T-cell (primary cell): ENCODE measurements at regions not wholly inside any gene's neighbourhood (a gene's known extent, or its start where the extent isn't known, plus 50 kb on each side); places are given as distances from the start of the nearest gene placed in this dataset.

Experiments used
- ATAC-seq, 4 experiments: fragments of 200-7000 bp in 3 of 4; fragments of 150-1000 bp in 1 of 4; cut with Tn5 transposase; replicated peaks in 1 of 4; 1 replicate in 3 of 4; 2 replicates in 1 of 4; pipeline ENCODE4 v1.10.0; 2021; ENCODE audit warnings: moderate library complexity in 3 of 4, mild to moderate bottlenecking in 2 of 4, moderate number of reproducible peaks in 1 of 4
- CTCF ChIA-PET, 2 donors: fragments of 300-600 bp; sonication (Branson Sonifier 250); formaldehyde crosslinking; loops; one replicate each; lab custom pipeline; 2022; ENCODE audit warnings: antibody characterized with exemption in 2 of 2; lab: Charles Lee
- POLR2A ChIA-PET, 2 donors: fragments of 300-600 bp; sonication (Branson Sonifier 250); formaldehyde crosslinking; loops; one replicate each; lab custom pipeline; 2022; ENCODE audit warnings: antibody characterized with exemption in 2 of 2; lab: Charles Lee
- DNase-seq, 35 experiments: peaks; one replicate each; pipeline versions ENCODE4 v3.0.0 to v3.0.0-alpha.2; 2013 to 2023
- H3K27ac ChIP-seq: one replicate; pipeline ENCODE4 v1.5.1; 2013; ENCODE audit warnings: low read length
- H3K27me3 ChIP-seq, 2 experiments: replicated peaks in 1 of 2; 1 replicate in 1 of 2; 2 replicates in 1 of 2; pipeline versions ENCODE4 v1.6.1 to v1.7.0; 2013; ENCODE audit warnings: low read length in 1 of 2, mixed read lengths in 1 of 2; ENCODE audit not compliant: control insufficient read depth in 2 of 2, insufficient read depth in 2 of 2; ENCODE audit errors: extremely low read depth in 1 of 2
- H3K36me3 ChIP-seq, 2 donors: 1 replicate in 1 of 2; 2 replicates in 1 of 2; pipeline versions ENCODE4 v1.6.1 to v1.7.0; 2013; ENCODE audit warnings: low read length in 1 of 2; ENCODE audit not compliant: control insufficient read depth in 2 of 2, insufficient read depth in 1 of 2; ENCODE audit errors: extremely low read depth in 1 of 2
- H3K4me1 ChIP-seq, 2 experiments: 1 replicate in 1 of 2; 2 replicates in 1 of 2; pipeline versions ENCODE4 v1.6.1 to v1.7.0; 2013; ENCODE audit warnings: low read length in 2 of 2, mixed read lengths in 1 of 2; ENCODE audit not compliant: insufficient read depth in 2 of 2, control insufficient read depth in 1 of 2; ENCODE audit errors: extremely low read depth in 1 of 2
- H3K4me3 ChIP-seq, 2 donors: 1 replicate in 1 of 2; 2 replicates in 1 of 2; pipeline versions ENCODE4 v1.5.1 to v1.7.0; 2013; ENCODE audit warnings: mild to moderate bottlenecking in 2 of 2, low read length in 1 of 2, moderate library complexity in 1 of 2; ENCODE audit not compliant: control insufficient read depth in 1 of 2; ENCODE audit errors: extremely low read depth in 1 of 2
- H3K9me3 ChIP-seq: 2 replicates; pipeline ENCODE4 v1.7.0; 2013
- H3K27ac Mint-ChIP-seq, 2 donors: one replicate each; pipeline ENCODE4 v1.8.0; 2020 to 2021; ENCODE audit warnings: mild to moderate bottlenecking in 2 of 2, mixed read lengths in 2 of 2
- H3K27me3 Mint-ChIP-seq, 2 donors: one replicate each; pipeline ENCODE4 v1.8.0; 2021 to 2022; ENCODE audit warnings: mixed read lengths in 2 of 2
- H3K36me3 Mint-ChIP-seq: one replicate; pipeline ENCODE4 v1.8.0; 2021; ENCODE audit warnings: mixed read lengths
- H3K4me1 Mint-ChIP-seq, 3 donors: one replicate each; pipeline ENCODE4 v1.8.0; 2020 to 2022; ENCODE audit warnings: mixed read lengths in 3 of 3, mild to moderate bottlenecking in 1 of 3
- H3K4me3 Mint-ChIP-seq, 3 donors: one replicate each; pipeline ENCODE4 v1.8.0; 2020 to 2022; ENCODE audit warnings: mild to moderate bottlenecking in 3 of 3, mixed read lengths in 3 of 3, moderate library complexity in 3 of 3
- H3K9me3 Mint-ChIP-seq, 3 donors: one replicate each; pipeline ENCODE4 v1.8.0; 2020 to 2022; ENCODE audit warnings: mixed read lengths in 3 of 3
- WGBS: methylation state at CpG from one replicate; pipeline ENCODE4 v1.1.5; 2013; ENCODE audit warnings: missing lambda C conversion rate; ENCODE audit not compliant: insufficient coverage; 5-methylcytosine and 5-hydroxymethylcytosine counted together

DNA sequence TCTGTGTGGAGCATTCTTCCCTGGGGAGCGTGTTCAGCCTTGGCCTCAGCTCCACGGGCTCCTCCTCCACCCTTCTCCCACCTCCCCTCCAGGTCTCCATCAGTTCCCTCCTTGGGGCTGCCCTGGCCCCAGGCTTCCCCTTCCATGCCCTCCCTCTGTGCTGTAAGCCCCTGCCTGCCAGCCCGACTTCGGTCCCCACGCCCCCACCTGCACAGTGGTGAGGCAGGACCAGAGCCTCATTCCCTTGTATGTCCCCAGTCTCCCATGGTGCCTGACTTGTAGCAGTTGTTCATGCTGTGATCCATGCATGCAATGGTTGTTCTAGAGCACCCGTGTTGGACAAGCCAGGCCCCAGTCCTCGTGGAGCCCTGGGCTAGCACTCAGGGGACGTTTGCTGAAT, 199.4 kb downstream of the RBFOX3 start:
- POLR2A ChIA-PET, result no interaction called here

DNA sequence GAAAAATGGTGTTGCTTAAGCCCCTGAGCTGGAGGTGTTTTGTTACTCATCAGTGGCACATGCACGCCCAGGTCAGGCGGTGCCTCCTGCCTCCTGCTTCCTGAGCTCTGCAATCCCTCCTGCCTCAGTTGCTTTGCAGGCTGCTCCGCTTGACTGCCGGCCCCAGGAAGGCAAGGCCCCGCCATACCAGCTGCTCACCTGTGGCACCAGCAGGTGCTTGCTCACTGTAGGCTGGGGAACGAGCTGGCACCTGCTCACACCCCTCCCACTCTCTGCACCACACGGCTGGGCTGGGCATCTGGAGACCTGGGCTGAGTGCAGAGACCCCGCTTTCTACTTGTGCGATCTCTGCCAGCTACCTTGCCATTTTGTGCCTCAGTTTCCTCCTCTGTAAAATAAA, 200.2 kb downstream of the RBFOX3 start:
- H3K27ac ChIP-seq, result no peak overlapping the region
- H3K9me3 ChIP-seq, result no peaks in the 10 kb centered on the region
- no peak overlapping the region for H3K27ac Mint-ChIP-seq
- CTCF ChIA-PET, result no interaction called here
- H3K4me1 ChIP-seq, result no peaks in the 10 kb centered on the region
- peaks cover 22 to 43% of the 10 kb centered on the region in 2 donors for H3K27me3 Mint-ChIP-seq
- no peaks in the 10 kb centered on the region for H3K4me1 Mint-ChIP-seq
- no peaks in the 10 kb centered on the region for H3K36me3 Mint-ChIP-seq
- WGBS, result 75% methylated on average over 8 of the region's 9 CpGs
- no peak for DNase-seq
- no peak overlapping the region for H3K4me3 Mint-ChIP-seq
- no peaks in the 10 kb centered on the region for H3K9me3 Mint-ChIP-seq
- H3K27me3 ChIP-seq, result peaks cover 0 to 71% of the 10 kb centered on the region in 2 experiments
- no peaks in the 10 kb centered on the region for H3K36me3 ChIP-seq
- H3K4me3 ChIP-seq, result no peak overlapping the region
- no peak for ATAC-seq
- POLR2A ChIA-PET, result no interaction called here

More for the DNA sequence above, 199.4 kb downstream of the RBFOX3 start:
- 74% methylated on average over 8 of the region's 8 CpGs for WGBS
- H3K4me3 ChIP-seq, result no peak overlapping the region
- H3K27me3 ChIP-seq, result peaks cover 0 to 70% of the 10 kb centered on the region in 2 experiments
- CTCF ChIA-PET, result no interaction called here
- ATAC-seq (no peak), DNase-seq (no peak)
- H3K36me3 ChIP-seq, result no peaks in the 10 kb centered on the region
- no peaks in the 10 kb centered on the region for H3K9me3 Mint-ChIP-seq
- no peaks in the 10 kb centered on the region for H3K4me1 Mint-ChIP-seq
- no peaks in the 10 kb centered on the region for H3K36me3 Mint-ChIP-seq
- H3K9me3 ChIP-seq, result no peaks in the 10 kb centered on the region
- H3K27me3 Mint-ChIP-seq, result peaks cover 15 to 42% of the 10 kb centered on the region in 2 donors
- H3K4me1 ChIP-seq, result no peaks in the 10 kb centered on the region
- H3K27ac Mint-ChIP-seq, result no peak overlapping the region
- H3K4me3 Mint-ChIP-seq, result no peak overlapping the region
- H3K27ac ChIP-seq, result no peak overlapping the region

DNA sequence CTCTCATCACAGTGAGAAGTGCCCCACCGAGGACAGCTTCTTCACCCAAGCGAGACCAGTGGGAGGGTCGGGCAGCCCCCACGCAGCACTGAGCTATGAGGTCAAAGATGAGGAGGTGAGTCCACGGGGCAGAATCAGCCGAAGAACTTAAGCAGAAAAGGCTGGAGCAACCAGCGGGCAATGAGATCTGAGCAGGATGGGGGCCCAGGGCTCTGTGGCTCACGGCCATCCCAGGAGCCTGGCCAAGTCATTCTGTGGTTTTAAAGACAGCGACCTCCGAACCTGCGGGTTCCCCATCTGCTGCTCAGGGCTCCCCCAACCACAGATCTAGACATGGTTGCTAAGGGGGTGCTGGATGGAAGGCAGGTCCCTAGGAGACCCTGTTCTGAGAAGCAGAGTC, 202.6 kb downstream of the RBFOX3 start:
- no peak overlapping the region for H3K27ac Mint-ChIP-seq
- WGBS, result 51% methylated on average over 3 of the region's 11 CpGs
- H3K4me3 Mint-ChIP-seq, result no peak overlapping the region
- Histone ChIP-seq H3K36me3 (no peaks in the 10 kb centered on the region), H3K9me3 (no peaks in the 10 kb centered on the region), H3K27ac (no peak overlapping the region), H3K4me3 (no peak overlapping the region), H3K27me3 (peaks cover 0 to 68% of the 10 kb centered on the region in 2 experiments), H3K4me1 (no peaks in the 10 kb centered on the region)
- ATAC-seq (no peak), DNase-seq (no peak)
- ChIA-PET POLR2A (no interaction called here), CTCF (no interaction called here)
- no peaks in the 10 kb centered on the region for H3K4me1 Mint-ChIP-seq
- peaks cover 35 to 54% of the 10 kb centered on the region in 2 donors for H3K27me3 Mint-ChIP-seq
- H3K36me3 Mint-ChIP-seq, result no peaks in the 10 kb centered on the region
- no peaks in the 10 kb centered on the region for H3K9me3 Mint-ChIP-seq

DNA sequence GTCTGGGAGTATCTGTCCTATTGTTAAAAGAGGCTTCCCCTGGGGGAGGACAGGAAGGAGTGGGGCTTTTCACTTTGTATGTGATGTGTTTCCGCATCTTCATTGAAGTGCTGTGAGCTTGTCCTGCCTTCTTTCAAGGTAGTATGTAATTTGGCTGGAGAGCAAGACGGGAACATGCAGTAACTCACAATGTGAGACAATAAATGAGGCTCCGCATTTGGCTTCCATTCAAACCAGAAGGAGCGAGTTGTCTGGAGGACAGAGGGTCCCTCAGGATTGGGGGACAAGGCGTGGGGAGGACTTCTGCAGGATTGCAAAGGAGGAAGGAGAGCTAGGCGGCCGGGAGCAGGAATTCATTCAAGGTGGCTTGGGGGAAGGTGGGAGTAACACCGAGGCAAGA, 203.5 kb downstream of the RBFOX3 start:
- CTCF ChIA-PET, result no interaction called here
- POLR2A ChIA-PET, result no interaction called here
- peaks cover 35 to 54% of the 10 kb centered on the region in 2 donors for H3K27me3 Mint-ChIP-seq
- ATAC-seq (no peak), DNase-seq (no peak)
- Histone ChIP-seq H3K4me3 (no peak overlapping the region), H3K9me3 (no peaks in the 10 kb centered on the region), H3K4me1 (no peaks in the 10 kb centered on the region), H3K27ac (no peak overlapping the region), H3K27me3 (peaks cover 0 to 77% of the 10 kb centered on the region in 2 experiments), H3K36me3 (no peaks in the 10 kb centered on the region)
- WGBS, result 52% methylated on average over 6 of the region's 8 CpGs
- no peaks in the 10 kb centered on the region for H3K36me3 Mint-ChIP-seq
- H3K27ac Mint-ChIP-seq, result no peak overlapping the region
- H3K4me1 Mint-ChIP-seq, result no peaks in the 10 kb centered on the region
- H3K9me3 Mint-ChIP-seq, result no peaks in the 10 kb centered on the region
- no peak overlapping the region for H3K4me3 Mint-ChIP-seq

DNA sequence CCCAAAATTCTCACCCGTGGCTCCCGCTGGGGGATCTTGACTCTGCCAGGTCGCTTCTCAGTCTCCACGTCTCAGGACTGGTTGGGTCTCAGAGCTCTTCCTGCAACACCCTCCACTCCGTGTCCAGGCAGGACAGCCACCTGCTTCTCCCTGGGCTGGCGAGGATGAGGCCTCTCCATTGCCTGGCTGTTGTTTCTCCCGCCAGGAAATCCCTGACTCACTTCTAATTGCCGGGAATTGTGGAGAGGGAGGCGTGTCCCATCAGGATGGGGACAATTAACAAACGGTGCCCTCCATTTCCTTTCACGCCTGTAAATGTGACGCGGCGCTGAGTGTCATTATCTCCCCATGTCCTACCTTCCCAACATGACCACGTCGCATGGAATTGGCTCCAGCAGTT, 204.5 kb downstream of the RBFOX3 start:
- no peak for DNase-seq
- H3K9me3 Mint-ChIP-seq, result no peaks in the 10 kb centered on the region
- no peak for ATAC-seq
- H3K27ac Mint-ChIP-seq, result no peak overlapping the region
- ChIA-PET CTCF (no interaction called here), POLR2A (no interaction called here)
- peaks cover 2 to 6% (median 2%) of the 10 kb centered on the region in 3 donors for H3K4me1 Mint-ChIP-seq
- Histone ChIP-seq H3K27ac (no peak overlapping the region), H3K36me3 (no peaks in the 10 kb centered on the region), H3K9me3 (no peaks in the 10 kb centered on the region), H3K27me3 (peaks cover 0 to 82% of the 10 kb centered on the region in 2 experiments), H3K4me3 (no peak overlapping the region), H3K4me1 (peaks cover 0 to 2% of the 10 kb centered on the region in 2 experiments)
- no peak overlapping the region for H3K4me3 Mint-ChIP-seq
- no peaks in the 10 kb centered on the region for H3K36me3 Mint-ChIP-seq
- WGBS, result 55% methylated on average over 5 of the region's 16 CpGs
- H3K27me3 Mint-ChIP-seq, result peaks cover 42 to 63% of the 10 kb centered on the region in 2 donors

DNA sequence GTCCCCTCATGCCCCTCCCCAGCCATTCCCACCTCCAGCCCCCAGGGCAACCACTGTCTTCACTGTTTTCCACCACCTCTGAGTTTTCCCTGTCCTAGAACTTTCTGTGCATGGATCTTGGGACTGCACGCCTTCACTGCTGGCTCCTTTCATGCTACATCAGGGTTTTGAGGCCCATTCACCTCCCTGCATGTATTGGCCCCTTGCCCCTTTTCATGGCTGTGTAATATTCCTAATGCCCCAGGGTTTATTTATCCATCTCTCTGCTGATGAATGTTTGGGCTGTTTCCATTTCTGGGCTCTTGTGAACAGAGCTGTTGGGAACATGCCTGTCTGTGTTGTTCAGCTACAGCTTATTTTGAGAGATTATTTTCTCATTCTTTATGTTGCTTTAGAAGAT, 205.0 kb downstream of the RBFOX3 start:
- Histone ChIP-seq H3K4me1 (peaks cover 0 to 7% of the 10 kb centered on the region in 2 experiments), H3K27ac (no peak overlapping the region), H3K27me3 (peaks cover 0 to 82% of the 10 kb centered on the region in 2 experiments), H3K9me3 (no peaks in the 10 kb centered on the region), H3K36me3 (no peaks in the 10 kb centered on the region), H3K4me3 (no peak overlapping the region)
- Mint-ChIP-seq H3K36me3 (no peaks in the 10 kb centered on the region), H3K27ac (no peak overlapping the region), H3K4me3 (no peak overlapping the region), H3K9me3 (no peaks in the 10 kb centered on the region), H3K27me3 (peaks cover 45 to 68% of the 10 kb centered on the region in 2 donors), H3K4me1 (peaks cover 7 to 11% (median 7%) of the 10 kb centered on the region in 3 donors)
- WGBS, result 100% methylated on average over 1 of the region's 1 CpG
- POLR2A ChIA-PET, result no interaction called here
- CTCF ChIA-PET, result interaction anchor here in 1 of 2 donors (1.0 kb wide), 1 partner anchor 12 kb away, joined by 4 read pairs; no protein-coding TSS in a partner anchor
- ATAC-seq, result no peak
- no peak for DNase-seq
